ENCODE measurements at regions not wholly inside any gene's neighbourhood (a gene's known extent, or its start where the extent isn't known, plus 50 kb on each side); places are given as distances from the start of the nearest gene placed in this dataset.
"Not testable (repeated sequence)": the region's sequence is repeated elsewhere in the genome, so short reads cannot be mapped to it uniquely, and the experiment has no call there.

DNA sequence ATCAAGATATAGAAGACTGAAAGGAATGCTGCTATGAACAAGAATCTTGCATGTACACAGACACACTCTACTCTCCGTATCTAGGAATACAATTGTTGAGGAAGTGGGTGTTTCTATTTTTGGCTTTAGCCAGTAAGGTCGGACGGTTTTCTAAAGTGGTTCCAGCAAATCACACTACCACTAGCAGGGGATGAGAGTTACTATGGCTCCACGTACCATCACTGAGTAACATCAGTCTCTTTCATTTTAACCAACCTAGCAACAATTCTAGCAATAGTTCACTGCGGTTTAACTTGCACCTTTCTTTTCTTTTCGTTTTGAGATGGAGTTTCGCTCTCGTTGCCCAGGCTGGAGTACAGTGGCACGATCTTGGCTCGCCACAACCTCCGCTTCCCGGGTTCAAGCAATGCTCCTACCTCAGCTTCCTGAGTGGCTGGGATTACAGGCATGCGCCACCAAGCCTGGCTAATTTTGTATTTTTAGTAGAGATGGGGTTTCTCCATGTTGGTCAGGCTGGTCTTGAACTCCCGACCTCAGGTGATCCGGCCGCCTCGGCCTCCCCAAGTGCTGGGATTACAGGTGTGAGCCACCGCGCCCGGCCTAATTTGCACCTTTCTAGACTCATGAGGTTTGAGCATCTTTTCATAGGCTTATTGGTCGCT is 103.2 kb upstream of the ZNF746 start:
- DNase-seq: not testable (repeated sequence)

DNA sequence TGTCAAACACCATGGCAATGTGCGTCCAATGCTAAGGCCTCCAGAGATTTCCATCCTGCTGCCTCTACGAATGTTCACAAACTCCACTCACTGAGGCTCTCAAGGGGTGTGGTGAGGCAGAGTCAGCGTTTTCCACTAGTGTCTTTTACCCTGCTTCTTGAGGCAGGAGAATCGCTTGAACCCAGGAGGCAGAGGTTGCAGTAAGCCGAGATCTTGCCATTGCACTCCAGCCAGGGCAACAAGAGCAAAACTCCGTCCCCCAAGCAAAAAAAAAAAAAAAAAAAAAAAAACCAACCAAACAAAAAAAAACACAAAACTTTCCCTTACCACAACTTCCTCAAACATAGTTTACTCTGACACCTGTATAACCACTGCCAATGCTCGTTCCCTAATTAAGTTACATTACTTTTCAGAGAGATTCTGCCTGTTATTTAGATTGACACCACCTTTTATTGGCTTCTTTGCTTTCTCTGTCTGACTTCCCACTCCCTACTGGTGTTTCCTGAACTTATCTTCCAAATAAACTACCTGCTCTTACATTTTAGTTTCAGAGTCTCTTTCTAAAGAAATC is 102.1 kb upstream of the ZNF746 start:
- peak; percentile 64 to 70 for DNase-seq

DNA sequence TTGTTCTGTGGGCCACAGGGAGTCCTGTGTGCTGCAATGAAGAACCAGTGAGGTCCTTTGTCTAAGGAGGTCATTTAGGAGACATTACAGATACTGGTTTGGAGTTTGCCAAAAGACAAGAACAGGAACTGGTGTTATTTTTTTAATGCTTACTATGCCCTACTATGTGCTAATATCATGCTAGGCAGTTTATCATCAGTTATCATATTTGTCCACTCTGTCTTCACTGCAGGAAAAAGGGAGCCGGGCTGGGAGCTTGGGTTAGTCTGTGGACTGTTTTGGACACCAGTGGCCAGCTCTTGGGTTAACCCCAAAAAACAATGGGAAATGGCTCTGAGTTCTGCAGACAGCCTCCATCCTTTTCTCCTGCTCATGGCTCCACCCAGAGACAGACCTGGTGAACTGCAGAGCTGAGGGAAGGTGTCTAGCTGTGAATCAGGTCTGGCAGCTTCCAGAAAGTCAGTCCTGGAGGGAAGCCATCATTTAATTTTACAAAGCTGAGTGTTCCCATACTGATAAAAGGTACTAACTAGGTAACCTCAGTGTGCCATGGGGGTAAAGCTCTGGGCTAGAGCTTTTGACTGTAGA is 101.2 kb upstream of the ZNF746 start:
- DNase-seq: peak; percentile 11 to 33

DNA sequence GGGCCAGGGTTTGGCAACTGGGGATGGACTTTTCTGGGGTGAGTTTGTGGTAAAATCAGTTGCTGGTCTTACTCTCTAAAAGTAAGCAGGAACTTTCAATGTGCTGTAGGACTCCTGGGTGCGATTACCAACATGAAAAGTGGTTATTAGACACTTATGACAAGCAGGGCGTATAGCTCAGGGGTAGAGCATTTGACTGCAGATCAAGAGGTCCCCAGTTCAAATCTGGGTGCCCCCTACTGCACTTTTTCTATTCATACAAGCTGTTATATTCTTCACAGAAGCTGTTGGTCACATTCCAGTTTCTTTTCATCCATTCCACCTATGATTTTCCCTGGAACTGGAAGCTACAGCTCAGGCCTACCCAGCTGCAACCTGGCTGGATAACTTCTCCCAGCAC is 100.2 kb upstream of the ZNF746 start:
- DNase-seq: not testable (repeated sequence)

DNA sequence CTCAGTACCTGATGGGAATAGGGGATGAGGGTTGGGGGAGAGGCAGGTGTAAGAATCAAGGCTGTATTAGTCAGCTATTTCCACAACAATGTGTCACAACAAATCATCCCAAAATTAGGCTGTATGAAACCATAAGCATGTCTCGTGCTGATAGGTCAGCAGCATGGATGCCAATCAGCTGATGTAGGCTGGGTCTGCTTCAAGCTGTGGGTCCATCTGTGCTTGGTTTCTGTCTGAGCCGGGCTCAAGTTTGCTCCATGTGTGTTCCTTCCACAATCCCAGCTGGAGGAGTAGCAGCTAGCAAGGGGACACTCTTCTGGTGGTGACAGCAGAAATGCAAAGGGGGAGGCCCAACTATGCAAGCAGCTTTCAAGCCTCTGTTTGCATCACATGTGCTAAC is 97.9 kb upstream of the ZNF746 start:
- DNase-seq: no peak

DNA sequence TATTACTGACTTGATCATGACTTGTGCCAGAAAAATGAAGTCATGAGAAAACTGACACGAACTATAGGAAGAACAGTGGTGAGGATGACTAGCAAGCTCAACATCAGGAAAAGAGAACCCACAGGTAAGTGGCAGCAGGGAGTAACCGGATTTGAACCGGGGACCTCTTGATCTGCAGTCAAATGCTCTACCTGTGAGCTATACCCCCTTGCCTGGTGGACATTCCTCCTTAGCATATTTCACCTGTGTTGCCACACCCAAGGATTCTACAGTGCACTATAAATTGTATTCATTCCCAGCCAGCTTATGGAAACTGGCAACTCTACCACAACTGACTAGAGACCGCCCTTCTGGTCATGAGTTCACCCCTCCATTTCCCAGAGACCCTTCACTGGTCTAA is 97.5 kb upstream of the ZNF746 start:
- DNase-seq: no peak

DNA sequence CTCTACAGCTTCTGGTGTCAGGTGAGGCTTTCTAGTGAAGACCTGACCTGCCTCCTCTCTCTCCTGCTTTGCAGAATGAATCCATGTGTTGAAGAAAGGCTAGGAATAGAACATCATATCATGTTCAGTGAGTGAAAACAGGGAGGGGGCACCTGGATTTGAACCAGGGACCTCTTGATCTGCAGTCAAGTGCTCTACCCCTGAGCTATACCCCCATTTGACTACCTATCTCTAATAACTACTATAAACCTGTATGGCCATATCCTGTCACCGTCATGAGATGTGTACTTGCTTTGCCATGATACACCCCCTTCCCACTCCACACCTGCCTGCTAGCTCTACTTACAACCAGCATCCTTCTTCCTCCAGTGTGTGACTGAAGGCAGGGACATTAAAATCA is 91.3 kb upstream of the ZNF746 start:
- DNase-seq: no peak

DNA sequence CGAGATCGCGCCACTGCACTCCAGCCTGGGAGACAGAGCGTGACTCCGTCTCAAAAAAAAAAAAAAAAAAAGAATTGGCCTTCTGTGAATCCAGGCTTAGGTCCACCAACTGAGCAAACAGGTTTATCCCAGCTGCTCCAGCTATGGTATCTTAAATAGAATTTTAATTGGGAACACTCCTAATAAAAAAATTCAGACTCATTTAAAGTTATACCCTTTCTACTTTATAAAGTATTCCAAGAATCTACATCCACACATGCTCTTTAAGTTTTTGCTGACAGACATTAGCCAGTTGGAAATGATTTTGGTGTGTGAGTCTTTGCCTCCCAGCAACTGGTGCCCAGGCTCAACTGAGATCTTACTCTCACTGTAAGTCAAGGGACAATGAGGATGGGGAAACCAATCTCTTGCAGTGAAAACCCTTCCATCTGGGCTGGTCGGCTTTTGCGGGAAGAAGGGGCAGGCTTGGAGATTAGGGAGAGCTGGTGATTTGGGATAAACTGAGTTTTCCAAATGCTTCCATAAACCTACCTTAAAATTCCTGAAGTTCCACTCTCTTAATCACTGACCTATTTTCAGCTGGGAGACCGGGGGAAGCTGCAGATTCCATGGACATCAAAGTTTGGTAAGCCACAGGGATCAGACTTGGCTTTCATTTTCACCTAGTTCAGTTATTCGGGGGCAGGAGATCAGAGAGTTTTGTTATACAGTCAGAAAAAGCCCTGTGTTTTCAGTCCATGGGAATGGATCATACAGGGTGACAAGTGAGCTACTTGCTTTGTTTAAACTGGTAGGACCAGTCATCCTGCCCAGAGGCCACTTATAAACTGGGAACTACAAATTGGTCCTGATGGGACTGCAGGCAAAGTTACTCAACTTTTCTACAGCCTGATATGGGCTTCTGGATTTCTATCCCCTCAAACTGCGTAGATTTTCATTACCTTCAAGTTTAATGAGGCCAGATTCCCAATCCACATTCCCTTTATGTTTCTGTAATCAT is 89.3 kb upstream of the ZNF746 start:
- no peak for DNase-seq

DNA sequence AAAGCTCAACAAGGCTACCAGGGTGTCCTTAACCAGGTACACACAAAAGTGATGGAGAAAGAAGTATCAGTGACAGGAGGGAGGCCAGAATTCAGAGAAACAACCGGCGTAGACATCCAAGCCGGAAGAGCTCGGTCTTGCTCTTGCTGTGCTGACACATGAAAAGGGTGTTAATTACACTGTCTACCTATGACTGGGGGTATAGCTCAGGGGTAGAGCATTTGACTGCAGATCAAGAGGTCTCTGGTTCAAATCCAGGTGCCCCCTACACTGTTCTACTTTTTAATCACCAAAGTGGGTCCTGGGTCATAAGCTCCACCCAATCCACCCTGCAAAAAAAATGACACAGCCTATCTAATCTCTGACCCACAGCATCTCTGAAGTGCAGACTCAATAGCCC is 86.9 kb upstream of the ZNF746 start:
- no peak for DNase-seq

DNA sequence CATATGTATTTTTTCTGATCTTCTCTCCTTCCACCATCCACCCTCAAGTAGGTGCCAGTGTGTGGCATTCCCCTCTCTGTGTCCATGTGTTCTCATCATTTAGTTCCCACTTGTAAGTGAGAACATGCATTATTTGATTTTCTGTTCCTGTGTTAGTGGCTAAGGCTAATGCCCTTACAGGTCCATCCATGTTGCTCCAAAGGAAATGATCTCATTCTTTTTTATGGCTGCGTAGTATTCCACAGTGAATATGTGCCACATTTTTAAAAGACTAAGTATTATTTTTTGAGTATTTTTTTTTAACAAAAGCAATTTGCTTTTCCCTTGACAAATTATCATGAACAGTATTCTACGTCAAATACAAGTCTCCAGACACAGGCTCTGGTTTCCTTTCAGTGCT is 86.4 kb upstream of the ZNF746 start:
- DNase-seq: no peak

DNA sequence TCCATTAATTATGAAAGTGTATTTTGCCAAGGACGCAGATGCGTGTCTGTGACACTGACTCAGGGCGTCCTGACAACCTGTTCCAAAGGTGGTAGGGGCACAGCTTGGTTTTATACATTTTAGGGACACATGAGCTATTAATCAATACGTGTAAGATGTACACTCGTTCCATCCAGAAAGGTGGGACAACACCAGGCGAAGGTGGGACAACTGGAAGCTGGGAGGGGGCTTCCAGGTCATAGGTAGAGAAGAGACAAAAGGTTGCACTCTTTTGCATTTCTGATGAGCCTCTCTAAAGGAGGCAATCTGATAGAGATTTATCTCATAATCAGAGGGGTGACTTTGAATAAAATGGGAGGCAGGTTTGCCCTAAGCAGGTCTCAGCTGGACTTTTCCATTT is 82.7 kb upstream of the ZNF746 start:
- no peak for DNase-seq

DNA sequence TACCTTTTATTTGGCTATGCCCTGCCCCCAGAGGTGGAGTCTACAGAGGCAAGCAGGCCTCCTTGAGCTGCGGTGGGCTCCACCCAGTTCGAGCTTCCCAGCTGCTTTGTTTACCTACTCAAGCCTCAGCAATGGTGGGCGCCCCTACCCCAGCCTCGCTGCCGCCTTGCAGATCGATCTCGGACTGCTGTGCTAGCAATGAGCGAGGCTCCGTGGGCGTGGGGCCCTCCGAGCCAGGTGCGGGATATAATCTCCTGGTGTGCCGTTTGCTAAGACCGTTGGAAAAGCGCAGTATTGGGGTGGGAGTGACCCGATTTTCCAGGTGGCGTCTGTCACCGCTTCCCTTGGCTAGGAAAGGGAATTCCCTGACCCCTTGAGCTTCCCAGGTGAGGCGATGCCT is 81.8 kb upstream of the ZNF746 start:
- not testable (repeated sequence) for DNase-seq

DNA sequence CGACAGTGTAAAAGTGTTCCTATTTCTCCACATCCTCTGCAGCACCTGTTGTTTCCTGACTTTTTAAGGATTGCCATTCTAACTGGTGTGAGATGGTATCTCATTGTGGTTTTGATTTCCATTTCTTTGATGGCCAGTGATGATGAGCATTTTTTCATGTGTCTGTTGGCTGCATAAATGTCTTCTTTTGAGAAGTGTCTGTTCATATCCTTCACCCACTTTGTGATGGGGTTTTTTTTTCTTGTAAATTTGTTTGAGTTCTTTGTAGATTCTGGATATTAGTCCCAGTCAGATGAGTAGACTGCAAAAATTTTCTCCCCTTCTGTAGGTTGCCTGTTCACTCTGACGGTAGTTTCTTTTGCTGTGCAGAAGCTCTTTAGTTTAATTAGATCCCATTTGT is 76.8 kb upstream of the ZNF746 start:
- not testable (repeated sequence) for DNase-seq

DNA sequence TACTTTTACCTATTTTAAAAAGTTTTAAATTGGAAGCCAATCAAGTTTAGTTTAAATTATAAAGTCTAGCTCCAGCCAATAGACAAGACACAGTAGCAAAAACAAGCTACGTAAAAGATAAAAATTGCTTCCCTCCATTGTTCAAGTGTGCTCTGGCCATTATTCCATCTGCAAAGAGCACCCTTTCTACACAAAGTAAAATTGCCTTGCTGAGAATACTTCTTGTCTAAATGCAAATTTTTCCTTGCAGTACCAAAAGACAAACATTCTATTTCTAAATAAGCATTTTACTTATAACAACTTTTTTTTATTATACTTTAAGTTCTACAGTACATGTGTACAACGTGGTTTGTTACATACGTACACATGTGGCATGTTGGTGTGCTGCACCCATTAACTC is 75.9 kb upstream of the ZNF746 start:
- no peak for DNase-seq

DNA sequence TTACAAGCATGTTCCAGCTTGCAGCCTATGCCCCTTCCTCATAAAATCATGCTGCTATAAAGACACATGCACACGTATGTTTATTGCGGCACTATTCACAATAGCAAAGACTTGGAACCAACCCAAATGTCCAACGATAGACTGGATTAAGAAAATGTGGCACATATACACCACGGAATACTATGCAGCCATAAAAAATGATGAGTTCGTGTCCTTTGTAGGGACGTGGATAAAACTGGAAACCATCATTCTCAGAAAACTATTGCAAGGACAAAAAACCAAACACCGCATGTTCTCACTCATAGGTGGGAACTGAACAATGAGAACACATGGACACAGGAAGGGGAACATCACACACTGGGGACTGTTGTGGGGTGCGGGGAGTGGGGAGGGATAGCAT is 75.3 kb upstream of the ZNF746 start:
- DNase-seq: not testable (repeated sequence)

DNA sequence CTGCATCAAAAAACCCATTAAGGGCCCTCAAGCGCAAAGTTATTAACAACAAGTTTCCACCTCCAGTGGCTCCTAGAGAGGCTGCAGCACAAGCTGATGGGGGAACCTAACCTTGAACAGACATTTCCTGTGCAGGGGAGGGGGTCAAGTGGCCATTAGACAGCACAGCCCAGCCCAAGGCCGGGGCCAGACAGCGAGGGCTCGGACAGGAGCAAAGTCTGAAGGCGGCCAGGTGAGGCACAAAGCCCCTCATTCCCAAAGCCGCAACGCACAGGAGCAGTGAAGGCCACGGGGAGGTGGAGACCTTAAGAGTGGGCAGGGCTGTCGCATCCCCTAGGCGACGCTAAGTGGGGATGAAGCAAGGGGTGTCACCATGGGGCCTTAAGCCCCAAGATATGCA is 73.2 kb upstream of the ZNF746 start:
- DNase-seq: no peak

DNA sequence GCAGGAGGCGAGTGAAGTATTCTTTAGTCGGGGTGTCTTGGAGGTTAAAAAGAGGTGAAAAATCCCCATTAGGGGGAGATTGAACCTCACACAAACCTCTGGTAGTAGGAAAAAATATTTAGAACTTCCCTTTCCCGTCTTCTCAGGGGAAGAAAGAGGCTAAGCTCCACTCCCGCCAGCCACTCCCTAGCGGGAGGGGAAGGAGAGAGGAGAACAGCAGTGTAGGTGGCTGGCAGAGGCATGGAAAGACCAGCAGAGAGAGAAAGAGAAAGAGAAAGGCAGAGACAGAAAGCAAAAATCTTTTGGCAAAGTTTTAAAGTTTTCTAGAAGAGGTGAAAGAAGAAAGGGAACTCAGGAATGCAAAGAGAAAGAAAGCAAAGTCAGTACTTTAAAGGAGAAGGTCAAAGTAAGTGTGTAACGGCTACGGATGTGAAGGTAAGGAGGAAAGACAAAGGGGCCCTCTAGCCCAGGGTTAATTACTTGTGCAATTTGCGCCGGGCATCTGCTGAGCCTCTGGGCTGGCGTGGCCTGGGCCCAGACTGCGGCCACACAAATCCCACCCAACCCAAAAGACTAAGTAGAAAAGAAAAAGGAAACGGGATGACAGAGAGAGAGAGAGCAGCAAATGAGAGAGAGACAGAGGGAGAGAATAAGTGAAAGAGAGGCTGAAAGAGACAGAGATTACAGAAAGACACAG is 72.3 kb upstream of the ZNF746 start:
- no peak for DNase-seq

DNA sequence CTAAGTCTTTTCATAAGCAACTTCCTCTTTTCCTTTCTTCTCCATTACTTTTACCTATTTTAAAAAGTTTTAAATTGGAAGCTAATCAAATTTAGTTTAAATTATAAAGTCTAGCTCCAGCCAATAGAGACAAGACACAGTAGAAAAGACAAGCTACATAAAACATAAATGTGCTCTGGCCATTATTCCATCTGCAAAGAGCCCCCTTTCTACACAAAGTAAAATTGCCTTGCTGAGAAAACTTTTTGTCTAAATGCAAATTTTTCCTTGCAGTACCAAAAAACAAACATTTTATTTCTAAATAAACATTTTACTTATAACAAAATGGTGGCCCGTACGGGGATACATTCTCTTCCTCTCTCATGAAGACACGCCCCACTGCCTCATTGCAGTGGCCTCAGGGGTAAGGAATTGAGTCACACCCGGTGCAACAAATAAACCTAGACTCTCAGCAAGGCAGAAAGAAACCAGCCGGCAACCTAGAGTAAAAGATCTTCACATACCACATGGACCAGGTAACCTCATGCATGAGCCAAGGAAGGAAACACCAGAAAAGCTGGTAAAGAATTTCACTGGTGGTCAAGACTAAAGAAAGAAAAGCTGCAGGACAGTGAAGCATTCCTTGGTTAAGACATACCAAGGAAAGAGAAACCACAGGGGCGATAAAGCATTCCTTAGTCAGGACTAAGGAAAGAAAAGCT is 71.6 kb upstream of the ZNF746 start:
- no peak for DNase-seq

DNA sequence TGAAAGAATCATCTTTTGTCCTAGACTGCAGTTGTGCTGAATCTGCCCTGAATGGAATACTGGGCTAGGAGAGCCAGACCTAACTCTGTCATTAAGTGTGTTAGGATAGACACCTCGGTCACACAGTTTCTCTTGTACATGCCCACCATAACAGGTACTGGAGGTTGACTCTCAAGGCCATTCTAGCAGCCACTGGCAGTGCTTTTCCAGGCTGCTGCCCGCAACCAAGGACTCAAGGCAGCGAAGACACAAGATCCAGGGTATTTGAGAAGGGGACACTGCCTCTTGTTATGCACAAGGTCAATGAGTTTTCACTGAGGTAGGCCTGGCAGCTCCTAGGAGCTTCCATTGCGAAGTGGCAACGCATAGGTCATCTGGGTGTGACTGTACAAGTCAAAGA is 70.6 kb upstream of the ZNF746 start:
- DNase-seq: no peak

DNA sequence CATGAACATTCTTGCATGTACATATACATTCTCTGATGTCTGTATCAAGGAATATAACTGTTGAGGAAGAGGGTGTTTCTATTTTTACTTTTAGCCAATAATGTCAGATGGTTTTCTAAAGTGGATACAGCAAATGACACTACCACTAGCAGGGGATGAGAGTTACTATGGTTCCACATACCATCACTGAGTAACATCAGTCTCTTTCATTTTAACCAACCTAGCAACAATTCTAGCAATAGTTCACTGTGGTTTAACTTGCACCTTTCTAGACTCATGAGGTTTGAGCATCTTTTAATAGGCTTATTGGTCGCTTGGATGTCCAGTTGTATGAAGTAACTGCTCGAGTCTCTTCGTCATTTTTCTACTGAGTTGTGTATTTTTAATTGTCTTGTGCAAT is 68.5 kb upstream of the ZNF746 start:
- DNase-seq: no peak

DNA sequence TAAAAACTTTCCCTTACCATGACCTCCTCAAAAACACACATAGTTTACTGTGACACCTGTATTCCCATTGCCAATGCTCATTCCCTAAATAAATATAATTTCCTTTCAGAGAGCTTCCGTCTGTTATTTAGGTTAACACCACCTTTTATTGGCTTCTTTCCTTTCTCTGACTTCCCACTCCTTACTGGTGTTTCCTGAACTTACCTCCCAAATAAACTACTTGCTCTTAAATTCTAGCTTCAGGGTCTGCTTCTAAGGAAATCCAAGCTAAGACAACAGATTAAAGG is 67.4 kb upstream of the ZNF746 start:
- no peak for DNase-seq

DNA sequence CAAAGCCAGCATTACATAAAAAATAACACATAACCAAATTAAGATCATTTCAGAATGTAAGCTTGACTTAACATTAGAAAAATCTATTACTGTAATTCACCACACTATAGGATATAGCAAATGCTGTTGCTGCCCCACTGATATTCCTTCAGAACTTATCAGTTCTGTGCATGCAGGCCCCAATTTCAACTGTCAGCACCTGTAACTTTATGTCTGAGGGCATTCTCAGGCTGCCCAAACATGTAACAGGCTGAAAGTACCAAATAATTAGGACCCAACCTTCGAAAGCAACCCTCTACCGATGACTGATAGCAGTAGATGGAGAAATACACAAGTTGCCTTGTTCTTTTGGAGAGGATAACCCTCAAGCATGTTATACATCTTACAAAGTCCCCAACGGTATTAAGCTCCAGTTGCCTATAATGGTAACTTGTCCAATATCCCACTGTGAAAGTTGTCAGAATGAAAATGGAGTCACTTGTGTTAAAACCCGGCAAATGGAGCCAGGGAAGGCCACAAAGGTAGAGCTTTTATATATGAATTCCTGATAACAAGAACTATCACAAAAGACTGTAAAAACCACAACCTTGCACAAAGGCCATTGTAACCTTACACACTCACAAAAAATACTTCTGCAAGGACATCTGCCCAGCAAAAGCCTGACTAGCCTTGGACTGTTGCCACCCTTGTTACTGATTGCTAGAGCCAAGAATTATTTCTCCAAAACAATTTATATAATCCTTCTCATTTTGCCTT is 66.9 kb upstream of the ZNF746 start:
- no peak for DNase-seq
